Ramos (cell line): ENCODE measurements at regions not wholly inside any gene's neighbourhood (a gene's known extent, or its start where the extent isn't known, plus 50 kb on each side); places are given as distances from the start of the nearest gene placed in this dataset.

Source experiments
- in situ Hi-C: fragments of 300-500 bp; cut with MboI; formaldehyde crosslinking; loops from one replicate; pipeline ENCODE4 v1.14.3; 2022; ENCODE audit warnings: low sequenced_read_pairs; ENCODE audit not compliant: unreplicated experiment

DNA sequence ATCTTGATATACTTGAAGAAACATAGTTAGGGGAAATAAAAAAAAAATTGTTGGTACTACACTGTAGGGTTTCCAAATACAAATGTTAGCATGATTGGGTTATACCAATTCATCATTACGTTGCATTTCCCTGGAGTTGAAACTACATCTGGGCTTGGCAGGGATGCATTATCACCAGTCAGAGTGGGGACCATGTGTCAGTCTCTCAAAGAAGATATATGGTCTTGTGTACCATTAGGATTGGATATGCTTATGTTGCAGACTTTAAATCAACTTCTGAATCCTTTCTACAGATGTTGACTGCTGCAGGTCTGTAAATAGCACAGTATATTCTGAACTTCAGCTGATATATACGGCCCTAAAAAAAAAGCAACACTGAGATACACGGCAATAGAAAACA, 188.5 kb downstream of the SLIT2 start:
- in situ Hi-C loops: no loop called here

- in situ Hi-C loops: no loop called here
These were observed 191.5 kb downstream of the SLIT2 start for GRCh38 chr4:20443015-20443805.

GRCh38 chr4:20444599-20445337, 193.1 kb downstream of the SLIT2 start:
- in situ Hi-C loops: no loop called here

- in situ Hi-C loops: no loop called here
These were observed 194.4 kb downstream of the SLIT2 start for GRCh38 chr4:20445933-20446723.

DNA sequence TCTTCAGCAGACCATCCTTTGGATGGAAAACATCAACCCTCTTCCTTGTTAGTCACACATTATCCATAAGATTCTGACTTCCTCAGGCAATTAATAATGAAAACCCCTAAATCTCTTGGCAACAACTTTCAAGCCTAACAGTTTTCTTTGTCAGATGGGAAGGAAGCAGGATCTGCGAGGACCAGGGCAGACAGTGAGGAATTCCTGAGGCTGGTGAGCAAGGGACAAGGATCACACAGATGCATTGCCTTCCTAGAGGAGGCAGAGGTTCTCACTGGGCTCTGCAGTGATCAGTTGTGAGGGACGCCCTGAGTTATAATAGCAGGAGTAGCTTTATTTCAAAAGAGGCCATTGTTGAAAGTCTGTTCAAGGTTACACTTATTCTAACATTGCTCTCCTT, 195.4 kb downstream of the SLIT2 start:
- in situ Hi-C loops: no loop called here

DNA sequence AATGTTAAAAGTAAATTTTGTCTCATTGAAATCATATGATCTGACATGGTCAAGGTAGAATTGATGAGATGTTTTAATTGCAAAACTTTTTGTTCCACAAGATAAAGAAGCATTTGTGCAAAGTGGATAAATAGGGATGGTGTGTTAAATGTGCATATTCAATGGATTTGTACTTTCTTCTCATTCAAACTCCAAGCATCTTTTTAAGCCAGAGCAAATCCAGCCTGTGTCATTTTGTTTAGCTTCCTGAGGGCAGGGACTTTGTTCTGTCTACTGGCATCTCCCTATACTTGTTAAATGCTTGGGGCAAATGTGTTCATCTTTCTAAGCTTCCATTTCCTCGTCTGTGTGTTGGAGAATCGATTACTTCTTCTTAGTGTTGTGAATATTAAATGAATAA, 200.3 kb downstream of the SLIT2 start:
- in situ Hi-C loops: no loop called here

- in situ Hi-C loops: no loop called here
These were observed 202.8 kb downstream of the SLIT2 start for GRCh38 chr4:20454515-20454914.

GRCh38 chr4:20456407-20456806, 204.7 kb downstream of the SLIT2 start:
- in situ Hi-C loops: no loop called here

DNA sequence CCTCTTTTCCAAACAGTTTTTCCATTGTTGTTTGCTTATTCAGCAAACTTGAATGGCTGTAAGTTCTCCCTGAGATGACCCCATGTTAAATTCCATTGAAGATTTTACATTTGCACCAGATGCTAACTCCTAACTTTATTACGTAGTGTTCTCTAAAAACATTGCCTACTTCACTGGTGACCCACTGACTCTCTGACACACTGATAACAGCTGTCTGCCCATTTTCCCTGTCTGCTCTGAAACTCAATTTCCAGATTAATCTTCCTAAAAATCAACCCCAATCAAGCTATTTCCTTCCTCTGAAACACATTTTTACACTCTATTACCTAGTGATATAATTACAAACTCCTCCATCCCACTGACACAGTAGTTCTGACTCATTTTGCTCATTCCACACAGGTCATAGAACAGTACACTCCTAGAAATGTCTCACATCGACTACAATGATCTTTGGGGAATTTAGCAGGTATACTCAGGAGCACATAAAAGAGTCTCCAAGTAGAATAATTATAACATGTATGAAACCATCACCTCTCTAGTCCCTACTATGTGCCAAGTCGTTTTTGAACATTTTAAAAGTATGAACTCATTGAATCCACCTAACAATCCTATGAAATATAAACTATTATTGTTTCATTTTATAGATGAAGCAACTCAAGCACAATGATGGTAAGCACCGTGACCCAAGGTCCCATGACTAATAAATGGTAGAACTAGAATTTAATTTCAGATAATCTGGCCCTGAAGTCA, 210.9 kb downstream of the SLIT2 start:
- in situ Hi-C loops: no loop called here

DNA sequence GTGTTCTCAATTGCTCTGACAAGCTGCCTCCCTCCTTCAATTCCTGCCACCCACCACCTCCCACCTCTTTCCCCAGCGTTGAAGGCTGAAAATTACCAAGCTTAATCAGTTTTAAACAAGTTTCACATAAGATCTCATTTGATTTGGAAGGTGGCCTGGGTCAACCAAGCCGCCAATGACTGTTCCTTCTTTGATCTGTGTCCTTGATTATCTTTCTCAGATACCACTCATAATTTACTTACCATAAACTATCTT, 211.4 kb downstream of the SLIT2 start:
- in situ Hi-C loops: no loop called here

DNA sequence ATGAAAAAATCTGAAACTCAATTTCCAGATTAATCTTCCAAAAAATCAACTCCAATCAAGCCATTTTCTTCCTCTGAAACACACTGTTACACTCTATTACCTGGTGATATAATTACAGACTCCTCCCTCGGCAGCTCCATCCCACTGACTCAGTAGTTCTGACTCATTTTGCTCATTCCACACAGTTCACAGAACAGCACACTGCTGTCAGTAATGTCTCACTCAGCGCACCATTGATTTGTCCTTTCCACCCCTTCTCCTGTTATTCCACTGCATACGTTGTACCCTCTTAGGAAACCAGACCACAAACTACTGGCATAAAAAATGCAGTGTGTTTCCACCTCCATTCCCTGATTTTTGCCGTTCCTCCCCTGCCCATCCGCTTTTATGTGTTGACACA, 212.7 kb downstream of the SLIT2 start:
- in situ Hi-C loops: no loop called here

GRCh38 chr4:20474119-20474518, 222.4 kb downstream of the SLIT2 start:
- in situ Hi-C loops: no loop called here

GRCh38 chr4:20478412-20478811, 221.8 kb upstream of the PACRGL start:
- in situ Hi-C loops: no loop called here

- in situ Hi-C loops: no loop called here
These were observed 219.9 kb upstream of the PACRGL start for GRCh38 chr4:20480165-20480947.

- in situ Hi-C loops: no loop called here
These were observed 216.8 kb upstream of the PACRGL start for GRCh38 chr4:20483416-20483815.

- in situ Hi-C loops: no loop called here
These were observed 213.8 kb upstream of the PACRGL start for GRCh38 chr4:20486433-20486832.

DNA sequence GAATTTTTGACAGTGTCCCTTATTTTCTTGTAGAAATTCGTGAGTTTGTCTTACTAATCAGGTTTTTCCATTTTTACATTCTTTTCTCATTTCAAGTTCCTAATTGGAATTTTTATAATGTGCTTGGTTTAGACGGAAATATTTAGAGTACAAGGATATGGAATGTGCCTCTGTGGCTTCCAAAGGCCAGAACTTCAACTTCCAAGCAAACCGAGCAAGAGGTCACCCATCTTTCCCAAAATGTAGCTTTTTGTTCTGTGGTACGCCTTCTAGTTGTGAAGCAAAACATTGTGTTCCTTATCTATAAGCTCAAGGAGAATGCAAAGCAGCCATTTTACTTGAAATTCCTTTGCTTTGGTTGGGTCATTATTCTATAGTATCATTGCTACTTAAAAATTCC, 212.8 kb upstream of the PACRGL start:
- in situ Hi-C loops: no loop called here

DNA sequence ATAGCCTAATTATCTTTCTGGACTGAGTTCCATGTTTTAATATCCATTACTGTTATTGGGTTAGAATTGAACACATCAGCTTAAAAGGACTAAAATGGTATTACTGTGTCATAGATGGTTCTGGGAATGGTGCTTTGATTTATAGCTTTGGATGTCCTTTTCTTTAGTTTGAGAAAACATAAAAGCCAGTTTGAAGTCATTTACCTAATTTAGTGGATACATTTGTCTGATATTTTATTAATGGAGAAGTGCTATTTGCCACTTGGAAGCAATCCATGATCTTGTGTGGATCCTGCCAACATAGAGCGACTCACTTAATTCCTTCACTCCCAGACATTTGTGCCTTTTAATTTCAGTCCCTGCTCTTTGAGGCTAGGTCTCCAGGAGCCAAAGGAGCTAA, 212.4 kb upstream of the PACRGL start:
- in situ Hi-C loops: no loop called here

- in situ Hi-C loops: no loop called here
These were observed 209.5 kb upstream of the PACRGL start for GRCh38 chr4:20490734-20491133.
